A549 (cell line): ENCODE measurements at regions not wholly inside any gene's neighbourhood (a gene's known extent, or its start where the extent isn't known, plus 50 kb on each side); places are given as distances from the start of the nearest gene placed in this dataset.
"Not testable (repeated sequence)": the region's sequence is repeated elsewhere in the genome, so short reads cannot be mapped to it uniquely, and the experiment has no call there.

Experiments
- ATAC-seq, 2 experiments: fragments of 200-7000 bp in 1 of 2; fragments of >200 bp in 1 of 2; cut with Nextera tagmentation in 1 of 2; cut with Tn5 transposase in 1 of 2; 3 replicates each; pipeline versions ENCODE4 v1.8.0 to v1.9.1; 2018 to 2020; ENCODE audit warnings: mild to moderate bottlenecking in 1 of 2, moderate library complexity in 1 of 2
- CTCF ChIA-PET: fragments of 300-600 bp; sonication (Branson Sonifier 250); formaldehyde crosslinking; extraction: SDS; loops from one replicate; lab custom pipeline; 2021; ENCODE audit warnings: antibody characterized with exemption, inconsistent platforms; lab: Yijun Ruan, JAX
- POLR2A ChIA-PET: fragments of 350-600 bp; formaldehyde crosslinking; extraction: SDS; loops from one replicate; lab custom pipeline; 2021; ENCODE audit warnings: antibody characterized with exemption, inconsistent platforms; lab: Yijun Ruan, JAX
- DNase-seq, 2 experiments: peaks; one replicate each; pipeline versions ENCODE4 v3.0.0 to v3.0.0-alpha.2; 2011 to 2016; ENCODE audit warnings: low read depth in 1 of 2, low spot score in 1 of 2
- FAIRE-seq: peaks from 2 replicates; lab custom pipeline; 2011; peaks lifted over from hg19 to GRCh38; lab: Jason Lieb, UNC
- H3K27ac ChIP-seq, 2 experiments: fragments of >200 bp; sonication (Bioruptor Twin); formaldehyde crosslinking; 3 replicates each; pipeline ENCODE4 v1.5.1; 2016 to 2017
- H3K4me1 ChIP-seq: fragments of >200 bp; sonication (Bioruptor Twin); formaldehyde crosslinking; 3 replicates; pipeline ENCODE4 v1.6.1; 2016
- H3K4me2 ChIP-seq: fragments of >200 bp; sonication (Bioruptor Twin); formaldehyde crosslinking; 3 replicates; pipeline ENCODE4 v1.6.1; 2016
- H3K4me3 ChIP-seq: fragments of >200 bp; sonication (Bioruptor Twin); formaldehyde crosslinking; 3 replicates; pipeline ENCODE4 v1.5.1; 2016
- H3K9me3 ChIP-seq: fragments of >200 bp; sonication (Bioruptor Twin); formaldehyde crosslinking; 3 replicates; pipeline ENCODE4 v1.6.1; 2016
- ATOH8 ChIP-seq: fragments of 250-450 bp; sonication (Bioruptor Pico); IDR thresholded peaks from 2 replicates; pipeline ENCODE4 v1.5.0; 2020; ENCODE audit warnings: low read depth, mild to moderate bottlenecking, moderate library complexity
- BCL3 ChIP-seq: fragments of >200 bp; sonication (Bioruptor Twin); formaldehyde crosslinking; IDR thresholded peaks from 3 replicates; pipeline ENCODE4 v1.6.1; 2016
- CBX2 ChIP-seq: fragments of 200-600 bp; sonication (generic); IDR thresholded peaks from 2 replicates; pipeline ENCODE4 v1.6.1; 2016; ENCODE audit warnings: low read depth, mild to moderate bottlenecking, borderline replicate concordance
- CBX8 ChIP-seq: fragments of 200-600 bp; sonication (generic); IDR thresholded peaks from 2 replicates; pipeline ENCODE4 v1.6.1; 2016
- E2F6 ChIP-seq: IDR thresholded peaks from 2 replicates; pipeline ENCODE4 v1.6.1; 2012; ENCODE audit warnings: low read depth, borderline replicate concordance
- EHMT2 ChIP-seq: fragments of 200-600 bp; sonication (generic); IDR thresholded peaks from 2 replicates; pipeline ENCODE4 v1.6.1; 2016; ENCODE audit warnings: antibody characterized with exemption, low read depth, mild to moderate bottlenecking, moderate library complexity
- ESRRA ChIP-seq: fragments of 150-350 bp; IDR thresholded peaks from 2 replicates; pipeline ENCODE4 v1.6.1; 2014; ENCODE audit warnings: mild to moderate bottlenecking, low read length, borderline replicate concordance
- HOXB13 ChIP-seq: fragments of 250-450 bp; sonication (Bioruptor Pico); IDR thresholded peaks from 2 replicates; pipeline ENCODE4 v1.5.0; 2020; ENCODE audit warnings: low read depth, mild to moderate bottlenecking, moderate library complexity
- JUN ChIP-seq, 2 experiments: fragments of >200 bp; sonication (Bioruptor Twin); formaldehyde crosslinking; IDR thresholded peaks; 2 replicates in 1 of 2; 3 replicates in 1 of 2; pipeline ENCODE4 v1.6.1; 2016 to 2017
- MAFK ChIP-seq: fragments of 450-650 bp; IDR thresholded peaks from 2 replicates; pipeline ENCODE4 v1.6.1; 2014; ENCODE audit not compliant: partially characterized antibody
- MYC ChIP-seq: IDR thresholded peaks from 2 replicates; pipeline ENCODE4 v1.6.1; 2012; ENCODE audit warnings: mild to moderate bottlenecking, inconsistent platforms, low read length, improper control_type of control experiment, borderline replicate concordance
- NFE2L2 ChIP-seq: fragments of 150-350 bp; conservative IDR thresholded peaks from 2 replicates; pipeline ENCODE4 v1.6.1; 2014; ENCODE audit warnings: low read length
- POLR2A ChIP-seq: IDR thresholded peaks from 2 replicates; pipeline ENCODE4 v1.6.1; 2012; ENCODE audit warnings: mild to moderate bottlenecking, low read length
- REST ChIP-seq: fragments of 200-600 bp; sonication (generic); IDR thresholded peaks from 2 replicates; pipeline ENCODE4 v1.6.1; 2016; ENCODE audit warnings: antibody characterized with exemption, mild to moderate bottlenecking, moderate library complexity
- TFCP2L1 ChIP-seq: fragments of 250-450 bp; sonication (Bioruptor Pico); IDR thresholded peaks from 2 replicates; pipeline ENCODE4 v1.5.0; 2021; ENCODE audit warnings: mild to moderate bottlenecking
- TP53 ChIP-seq: fragments of 250-450 bp; sonication (Bioruptor Pico); IDR thresholded peaks from 2 replicates; pipeline ENCODE4 v1.5.0; 2021; ENCODE audit warnings: mild to moderate bottlenecking, moderate library complexity
- ZFP36 ChIP-seq: fragments of 450-650 bp; IDR thresholded peaks from 2 replicates; pipeline ENCODE4 v1.6.1; 2014; ENCODE audit warnings: borderline replicate concordance; ENCODE audit not compliant: partially characterized antibody
- WGBS: methylation state at CpG from one replicate; pipeline ENCODE4 v1.1.6; 2017; ENCODE audit errors: missing lambda C conversion rate; 5-methylcytosine and 5-hydroxymethylcytosine counted together
- TF ChIP-seq, protein P1 (sequence below): IDR thresholded peaks from 2 replicates; pipeline ENCODE4 v1.6.1; 2012

DNA sequence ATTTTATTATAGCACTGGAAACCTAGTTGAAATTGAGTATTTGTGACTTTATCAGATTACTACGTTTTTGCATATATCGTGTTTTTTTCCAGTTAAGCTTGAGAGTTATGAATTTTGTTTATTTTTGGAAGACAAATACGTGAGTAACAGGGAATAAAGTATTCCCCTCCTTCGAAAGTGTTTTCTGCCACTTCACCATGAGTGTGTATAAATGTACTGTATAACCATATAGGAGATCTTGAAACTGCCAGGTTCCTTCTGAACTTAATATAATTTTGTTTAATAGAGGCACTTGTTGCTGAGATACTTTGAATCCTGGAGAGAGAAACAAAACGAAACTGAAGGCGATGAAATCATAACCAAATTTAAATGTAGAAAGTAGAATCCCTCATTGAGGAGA is 1004.4 kb upstream of the ZEB2 start:
- ChIA-PET POLR2A (no interaction called here), CTCF (no interaction called here)
- no peaks in the 10 kb centered on the region for H3K9me3 ChIP-seq
- peak overlapping the region; percentile 80 for H3K4me2 ChIP-seq
- DNase-seq, result peak in 1 of 2 experiments; percentile 14
- H3K4me1 ChIP-seq, result 0 out of 3 replicates have a peak, but pooled peaks cover 3% of the 10 kb centered on the region
- peak; percentile 24 to 73; a peak in 3 of 6 replicates for ATAC-seq
- H3K4me3 ChIP-seq, result peak overlapping the region; percentile 32
- 7% methylated on average over 6 of the region's 6 CpGs for WGBS
- no peak for TF ChIP-seq NFE2L2
- TF ChIP-seq ESRRA, result no peak
- no peak for TF ChIP-seq ZFP36
- TF ChIP-seq JUN (IDR thresholded peaks at IDR 0.05), result no peak
- TF ChIP-seq, protein P1, sequence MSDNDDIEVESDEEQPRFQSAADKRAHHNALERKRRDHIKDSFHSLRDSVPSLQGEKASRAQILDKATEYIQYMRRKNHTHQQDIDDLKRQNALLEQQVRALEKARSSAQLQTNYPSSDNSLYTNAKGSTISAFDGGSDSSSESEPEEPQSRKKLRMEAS, result no peak
- TF ChIP-seq CBX8, result no peak
- TF ChIP-seq EHMT2, result no peak
- no peak for TF ChIP-seq TP53
- TF ChIP-seq TFCP2L1 (CRISPR knock-in tag), result no peak
- TF ChIP-seq POLR2A, result no peak
- no peak for TF ChIP-seq MYC
- no peak for TF ChIP-seq HOXB13 (CRISPR knock-in tag)
- TF ChIP-seq E2F6, result no peak
- no peak for TF ChIP-seq REST
- TF ChIP-seq MAFK, result no peak
- no peak for FAIRE-seq
- peak overlapping the region; percentile 40 to 53; a peak in 4 of 6 replicates for H3K27ac ChIP-seq

GRCh38 chr2:145519254-145519653 is 999.3 kb upstream of the ZEB2 start:
- H3K27ac ChIP-seq, DNase-seq, ATAC-seq, H3K4me3 ChIP-seq, FAIRE-seq, H3K4me1 ChIP-seq, POLR2A ChIA-PET, CTCF ChIA-PET, H3K9me3 ChIP-seq, H3K4me2 ChIP-seq: not testable (repeated sequence)
- 42% methylated on average over 5 of the region's 5 CpGs for WGBS

- no peak for TF ChIP-seq BCL3
- TF ChIP-seq CBX8, result no peak
- TF ChIP-seq ATOH8 (CRISPR knock-in tag), result no peak
- no peak for TF ChIP-seq CBX2
- 70% methylated on average over 4 of the region's 4 CpGs for WGBS
- no peaks in the 10 kb centered on the region for H3K9me3 ChIP-seq
- DNase-seq (no peak), FAIRE-seq (no peak), ATAC-seq (no peak)
- H3K4me3 ChIP-seq, result no peak overlapping the region
- no peak overlapping the region for H3K4me2 ChIP-seq
- no peak overlapping the region for H3K27ac ChIP-seq
- no peaks in the 10 kb centered on the region for H3K4me1 ChIP-seq
- ChIA-PET CTCF (no interaction called here), POLR2A (no interaction called here)
These were observed 992.0 kb upstream of the ZEB2 start for GRCh38 chr2:145511946-145512345.
